AG04450 (cell line): ENCODE measurements at regions not wholly inside any gene's neighbourhood (a gene's known extent, or its start where the extent isn't known, plus 50 kb on each side); places are given as distances from the start of the nearest gene placed in this dataset.

ENCODE experiments used
- CTCF ChIA-PET: fragments of 300-600, 350-600 bp; formaldehyde crosslinking; extraction: SDS; loops from one replicate; lab custom pipeline; 2022; ENCODE audit warnings: antibody characterized with exemption, inconsistent platforms; lab: Charles Lee
- POLR2A ChIA-PET: fragments of 350-600 bp; formaldehyde crosslinking; extraction: SDS; loops from one replicate; lab custom pipeline; 2021; ENCODE audit warnings: antibody characterized with exemption, inconsistent platforms; lab: Yijun Ruan, JAX
- DNase-seq: peaks from one replicate; pipeline ENCODE4 v3.0.0-alpha.2; 2011; ENCODE audit warnings: low read depth, low spot score
- H3K27ac ChIP-seq: one replicate; pipeline ENCODE4 v1.5.1; 2012; ENCODE audit warnings: low read depth, low read length, control low read depth
- H3K27me3 ChIP-seq: one replicate; pipeline ENCODE4 v1.6.0; 2012; ENCODE audit warnings: low read length; ENCODE audit not compliant: control insufficient read depth, insufficient read depth
- H3K4me3 ChIP-seq: 2 replicates; pipeline ENCODE4 v1.5.1; 2011; ENCODE audit warnings: mild to moderate bottlenecking, low read depth, low read length, control low read depth
- H3K9me3 ChIP-seq: 2 replicates; pipeline ENCODE4 v1.5.1; 2012; ENCODE audit warnings: low read length; ENCODE audit not compliant: control insufficient read depth, insufficient read depth
- CTCF ChIP-seq: IDR thresholded peaks from 2 replicates; pipeline ENCODE4 v1.5.1; 2011; ENCODE audit warnings: low read depth, low read length, control low read depth, inconsistent platforms

GRCh38 chr9:105969636-105970035, 275.3 kb downstream of the TMEM38B start:
- TF ChIP-seq CTCF: no peak
- no peak for DNase-seq
- ChIA-PET POLR2A (no interaction called here), CTCF (no interaction called here)
- H3K9me3 ChIP-seq: no peaks in the 10 kb centered on the region
- no peaks in the 10 kb centered on the region for H3K27me3 ChIP-seq
- no peak overlapping the region for H3K4me3 ChIP-seq
- no peak overlapping the region for H3K27ac ChIP-seq

GRCh38 chr9:105971986-105972385, 277.6 kb downstream of the TMEM38B start:
- Histone ChIP-seq H3K27ac (no peak overlapping the region), H3K27me3 (no peaks in the 10 kb centered on the region), H3K9me3 (no peaks in the 10 kb centered on the region), H3K4me3 (no peak overlapping the region)
- no peak for TF ChIP-seq CTCF
- CTCF ChIA-PET: no interaction called here
- DNase-seq: no peak
- POLR2A ChIA-PET: no interaction called here

GRCh38 chr9:105972466-105973204, 278.3 kb downstream of the TMEM38B start:
- CTCF ChIA-PET: no interaction called here
- TF ChIP-seq CTCF: no peak
- H3K27ac ChIP-seq: no peak overlapping the region
- DNase-seq: no peak
- no peak overlapping the region for H3K4me3 ChIP-seq
- POLR2A ChIA-PET: no interaction called here
- H3K9me3 ChIP-seq: no peaks in the 10 kb centered on the region
- H3K27me3 ChIP-seq: no peaks in the 10 kb centered on the region

GRCh38 chr9:105973951-105974351, 279.6 kb downstream of the TMEM38B start:
- CTCF ChIA-PET: no interaction called here
- no peak for DNase-seq
- POLR2A ChIA-PET: no interaction called here
- no peak for TF ChIP-seq CTCF
- no peaks in the 10 kb centered on the region for H3K27me3 ChIP-seq
- H3K9me3 ChIP-seq: no peaks in the 10 kb centered on the region
- H3K27ac ChIP-seq: no peak overlapping the region
- no peak overlapping the region for H3K4me3 ChIP-seq

GRCh38 chr9:105975886-105976645, 281.7 kb downstream of the TMEM38B start:
- Histone ChIP-seq H3K4me3 (no peak overlapping the region), H3K27me3 (no peaks in the 10 kb centered on the region), H3K9me3 (no peaks in the 10 kb centered on the region), H3K27ac (no peak overlapping the region)
- CTCF ChIA-PET: no interaction called here
- POLR2A ChIA-PET: no interaction called here
- TF ChIP-seq CTCF: no peak
- DNase-seq: no peak
